H54 (cell line): ENCODE measurements at regions not wholly inside any gene's neighbourhood (a gene's known extent, or its start where the extent isn't known, plus 50 kb on each side); places are given as distances from the start of the nearest gene placed in this dataset.

Source experiments
- DNase-seq: peaks from one replicate; pipeline ENCODE4 v3.0.0; 2011; ENCODE audit warnings: low spot score, mixed read lengths; ENCODE audit not compliant: insufficient read length
- FAIRE-seq: peaks from 3 replicates; lab custom pipeline; 2011; peaks lifted over from hg19 to GRCh38; lab: Jason Lieb, UNC
- POLR2A ChIP-seq: IDR thresholded peaks from 2 replicates; pipeline ENCODE4 v1.6.1; 2011; ENCODE audit warnings: low read depth, mild to moderate bottlenecking, low read length

- FAIRE-seq: no peak
- DNase-seq: no peak
- no peak for TF ChIP-seq POLR2A
Measured at GRCh38 chr2:239745386-239746227, 279.5 kb downstream of the NDUFA10 start.

DNA sequence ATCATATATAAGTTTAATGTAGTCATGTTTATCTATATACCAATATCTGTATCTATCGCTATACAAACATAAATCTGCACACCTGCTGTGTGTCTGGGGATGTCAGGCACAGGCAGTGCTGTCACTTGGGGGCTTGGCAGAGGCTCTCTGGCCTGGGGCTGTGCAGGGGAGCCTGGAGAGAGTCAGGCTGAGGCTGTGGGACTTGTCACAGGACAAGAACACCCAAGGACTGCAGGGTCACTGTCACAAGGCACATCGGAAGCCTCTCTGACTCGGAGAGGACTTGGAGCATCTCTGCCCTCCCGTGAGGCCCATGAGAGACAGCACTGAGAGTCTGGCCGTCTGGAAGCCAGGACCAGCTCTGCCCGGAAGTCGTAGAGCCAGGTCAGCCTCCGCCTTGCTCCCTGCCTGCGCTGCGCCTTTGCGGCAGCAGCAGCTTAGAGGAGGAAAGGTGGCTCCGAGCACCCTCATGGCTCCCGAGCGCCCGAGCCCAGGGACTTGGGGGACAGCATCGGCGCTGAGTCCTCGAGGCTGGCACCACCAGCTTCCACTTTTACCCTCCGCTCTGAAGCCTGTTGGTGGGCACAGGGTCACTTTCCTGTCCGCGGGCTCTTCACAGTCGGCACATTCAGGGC is 280.3 kb downstream of the NDUFA10 start:
- TF ChIP-seq POLR2A: no peak
- FAIRE-seq (no peak), DNase-seq (no peak)

DNA sequence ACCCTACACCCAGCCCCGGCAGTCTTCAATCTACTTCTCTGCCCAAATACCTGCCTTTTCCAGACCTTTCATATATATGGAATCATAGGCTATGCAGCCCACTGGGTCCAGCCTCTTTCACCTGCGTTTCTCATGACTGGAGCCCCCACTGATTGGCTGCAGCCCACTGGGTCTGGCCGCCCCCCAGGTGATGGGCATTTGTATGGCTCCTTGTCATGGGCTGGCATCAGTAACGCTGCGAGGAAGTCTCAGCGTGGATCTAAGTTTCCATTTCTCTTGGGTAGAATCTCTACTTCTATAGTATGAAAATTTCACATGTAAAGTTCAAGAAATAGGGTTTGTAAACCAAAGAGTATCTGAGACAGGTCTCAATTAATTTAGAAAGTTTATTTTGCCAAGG is 281.9 kb downstream of the NDUFA10 start:
- DNase-seq (no peak), FAIRE-seq (no peak)
- no peak for TF ChIP-seq POLR2A

DNA sequence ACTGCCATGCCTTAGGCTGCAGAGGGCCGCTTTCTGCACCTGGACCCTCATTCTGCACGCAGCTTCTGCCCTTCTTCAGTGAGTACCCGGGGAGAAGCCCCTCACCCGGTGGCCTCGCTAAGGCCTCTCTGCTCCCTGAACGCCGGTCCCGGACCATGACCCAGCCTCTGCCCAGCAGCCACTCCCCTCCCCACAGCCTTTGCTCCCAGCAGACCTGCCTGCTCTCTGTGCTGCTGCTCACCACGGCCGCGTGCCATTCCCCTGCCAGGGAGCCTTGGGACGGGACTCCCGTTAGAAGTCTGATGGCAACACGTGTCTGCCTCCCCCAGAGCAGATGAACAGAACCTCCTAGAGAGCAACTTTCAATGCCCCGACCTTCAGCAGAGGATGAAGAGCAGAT is 282.8 kb downstream of the NDUFA10 start:
- no peak for TF ChIP-seq POLR2A
- no peak for DNase-seq
- FAIRE-seq: no peak

DNA sequence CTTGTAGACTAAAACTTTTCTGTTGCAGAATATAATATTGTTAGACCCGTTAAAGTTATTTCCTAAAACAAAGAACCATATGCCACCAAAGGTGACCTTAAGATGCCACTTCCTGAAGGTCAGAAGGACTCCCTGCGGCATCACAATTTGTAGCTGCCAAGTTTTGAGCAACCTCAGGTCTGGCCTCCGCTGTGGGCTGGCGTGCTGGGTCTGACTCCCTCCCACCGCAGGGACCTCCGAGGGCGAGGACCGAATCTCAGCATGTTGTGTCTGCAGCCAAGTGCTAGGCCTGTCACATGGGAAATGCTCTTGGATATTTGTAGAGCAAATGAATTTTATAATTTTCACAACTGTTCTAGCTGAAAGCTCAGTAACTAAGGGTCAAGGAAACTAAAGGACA is 285.9 kb downstream of the NDUFA10 start:
- FAIRE-seq (no peak), DNase-seq (no peak)
- TF ChIP-seq POLR2A: no peak

GRCh38 chr2:239738159-239738558 is 287.0 kb downstream of the NDUFA10 start:
- DNase-seq (no peak), FAIRE-seq (no peak)
- TF ChIP-seq POLR2A: no peak

DNA sequence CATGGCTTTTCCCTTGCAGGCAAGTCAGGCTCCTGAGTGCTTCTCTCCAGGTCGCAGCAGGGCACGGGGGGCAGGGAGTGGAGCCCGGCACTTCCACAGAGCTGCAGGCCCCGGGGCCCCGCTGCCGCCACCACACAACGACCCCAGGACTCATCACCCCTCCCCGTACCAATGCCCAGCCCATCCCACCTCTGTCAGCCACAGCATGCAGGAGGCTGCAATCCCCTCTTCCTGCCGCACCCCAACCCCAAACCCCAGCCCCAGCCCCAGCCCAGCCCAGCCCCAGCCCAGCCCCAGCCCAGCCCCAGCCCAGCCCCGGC is 288.0 kb downstream of the NDUFA10 start:
- TF ChIP-seq POLR2A: no peak
- DNase-seq: no peak
- no peak for FAIRE-seq

DNA sequence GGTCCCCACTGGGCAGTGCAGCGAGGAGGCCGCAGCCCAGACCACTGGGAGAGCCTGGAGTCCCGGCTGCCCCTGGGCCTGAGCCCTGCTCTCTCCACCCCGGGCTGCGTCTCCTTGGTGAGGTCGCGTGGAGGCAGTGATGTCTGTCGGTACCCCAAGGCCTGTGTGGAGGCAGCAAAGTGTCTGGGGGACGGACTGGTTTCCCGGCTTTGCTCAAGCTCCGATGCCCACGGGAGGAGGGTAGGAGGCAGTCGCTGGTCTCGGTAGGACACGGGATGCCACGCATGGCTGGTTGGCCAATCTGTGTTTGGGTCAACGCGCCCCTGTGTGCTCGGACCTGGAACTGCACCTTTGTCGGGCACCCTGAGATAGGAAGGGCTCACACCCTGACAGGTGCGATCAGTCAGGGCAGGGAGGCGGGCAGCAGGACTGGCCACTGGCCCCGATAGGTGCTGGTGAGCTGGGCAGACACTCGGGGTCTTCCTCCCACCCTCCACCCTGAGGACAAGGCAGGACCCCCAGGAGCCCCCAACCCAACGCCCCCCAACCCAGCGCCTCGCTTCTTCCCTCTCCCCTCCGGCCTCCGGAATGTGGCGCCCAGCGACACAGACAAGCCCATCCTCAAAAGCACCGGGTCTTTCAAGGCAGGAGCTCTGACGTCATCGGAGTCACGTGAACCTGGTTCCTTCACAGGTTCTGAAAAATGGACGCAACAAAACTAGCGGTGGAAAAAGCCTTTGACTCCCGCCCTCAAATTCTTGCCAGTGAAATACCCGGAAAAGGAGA is 288.6 kb downstream of the NDUFA10 start:
- DNase-seq (no peak), FAIRE-seq (no peak)
- TF ChIP-seq POLR2A: no peak

DNA sequence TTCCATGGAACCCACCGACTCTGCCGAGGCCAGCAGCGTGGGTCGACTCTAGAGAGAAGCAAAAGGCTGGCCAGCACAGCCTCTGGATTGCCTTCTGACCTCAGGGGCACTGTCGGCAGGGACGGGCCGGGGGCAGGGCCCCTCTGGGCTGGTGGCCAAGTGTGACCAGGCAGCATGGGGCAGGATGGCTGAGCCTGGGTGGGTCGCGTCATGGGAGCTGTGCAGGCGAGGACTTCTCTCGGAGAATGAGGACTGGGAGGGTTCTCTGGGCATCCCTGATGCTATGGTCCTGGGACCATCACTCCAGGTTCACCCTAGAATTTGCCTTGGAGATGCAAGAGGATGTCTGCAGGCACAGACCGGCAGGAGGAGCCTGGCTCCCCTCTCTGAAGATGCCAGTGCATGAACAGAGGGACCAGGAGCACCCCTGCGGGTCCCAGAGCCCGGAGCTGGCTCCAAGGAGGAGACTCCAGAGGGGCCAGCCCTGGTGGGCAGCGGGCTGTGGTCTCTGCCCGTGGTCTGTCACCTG is 289.2 kb downstream of the NDUFA10 start:
- no peak for TF ChIP-seq POLR2A
- no peak for FAIRE-seq
- DNase-seq: no peak

GRCh38 chr2:239735131-239735828 is 289.9 kb downstream of the NDUFA10 start:
- TF ChIP-seq POLR2A: no peak
- FAIRE-seq: no peak
- no peak for DNase-seq

- TF ChIP-seq POLR2A: no peak
- DNase-seq: no peak
- no peak for FAIRE-seq
Measured at GRCh38 chr2:239734436-239735005, 290.6 kb downstream of the NDUFA10 start.

- no peak for DNase-seq
- no peak for FAIRE-seq
- TF ChIP-seq POLR2A: no peak
Measured at GRCh38 chr2:239732666-239733010, 292.5 kb downstream of the NDUFA10 start.

DNA sequence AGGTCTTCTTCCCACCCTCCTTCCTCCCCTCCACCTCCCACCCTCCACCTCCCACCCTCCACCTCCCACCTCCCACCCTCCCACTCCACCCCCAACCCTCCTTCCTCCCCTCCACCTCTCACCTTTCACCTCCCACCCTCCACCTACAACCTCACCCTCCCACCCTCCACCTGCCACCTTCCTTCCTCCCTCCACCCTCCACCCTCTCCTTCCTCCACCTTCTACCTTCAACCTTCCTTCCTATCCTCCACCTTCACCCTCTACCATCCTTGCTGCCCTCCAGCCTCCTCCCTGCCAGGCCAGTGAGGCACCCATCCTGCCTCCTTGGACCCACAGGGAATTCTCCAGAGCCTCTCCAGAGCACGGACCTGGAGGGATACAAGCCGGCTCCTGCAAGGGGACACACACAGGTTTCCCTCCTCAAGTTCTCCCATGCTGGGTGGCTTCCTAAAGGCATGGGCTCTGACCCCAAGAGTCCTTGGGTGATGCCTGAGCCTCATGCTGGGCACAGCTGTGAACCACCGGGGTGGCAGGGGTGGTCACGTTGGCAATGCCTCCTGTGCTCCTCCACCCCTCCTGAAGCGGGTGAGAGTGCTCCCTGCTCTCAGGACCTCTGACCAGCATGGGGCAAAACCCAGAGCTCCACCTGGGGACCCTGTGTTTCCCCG is 293.0 kb downstream of the NDUFA10 start:
- no peak for TF ChIP-seq POLR2A
- DNase-seq: no peak
- no peak for FAIRE-seq
